ENCODE measurements at regions not wholly inside any gene's neighbourhood (a gene's known extent, or its start where the extent isn't known, plus 50 kb on each side); places are given as distances from the start of the nearest gene placed in this dataset.

DNA sequence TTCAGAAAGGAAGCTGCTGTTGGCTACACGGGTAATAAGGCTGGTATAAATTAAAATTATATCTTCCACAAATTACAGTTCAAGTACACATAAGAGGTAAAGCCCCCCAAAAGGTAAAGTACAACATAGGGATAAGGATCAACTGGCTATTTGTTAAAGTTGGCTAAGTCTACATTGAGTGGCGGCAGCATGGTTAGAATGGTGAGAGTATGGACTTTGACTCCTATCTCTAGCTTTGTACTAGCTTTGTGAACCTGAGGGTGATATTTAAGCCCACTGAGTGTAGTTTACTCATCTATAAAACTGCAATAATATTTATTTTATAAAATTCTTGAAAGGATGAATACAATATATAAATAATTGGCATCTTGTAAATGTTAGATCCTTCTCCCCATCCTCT is 542.8 kb downstream of the DSC3 start:
- intact Hi-C loops (cut with DNase I): no loop called here
- no peak for TF ChIP-seq CTCF (IDR thresholded peaks at IDR 0.05; ENCODE audit: borderline replicate concordance, extremely low read depth, insufficient read depth)

DNA sequence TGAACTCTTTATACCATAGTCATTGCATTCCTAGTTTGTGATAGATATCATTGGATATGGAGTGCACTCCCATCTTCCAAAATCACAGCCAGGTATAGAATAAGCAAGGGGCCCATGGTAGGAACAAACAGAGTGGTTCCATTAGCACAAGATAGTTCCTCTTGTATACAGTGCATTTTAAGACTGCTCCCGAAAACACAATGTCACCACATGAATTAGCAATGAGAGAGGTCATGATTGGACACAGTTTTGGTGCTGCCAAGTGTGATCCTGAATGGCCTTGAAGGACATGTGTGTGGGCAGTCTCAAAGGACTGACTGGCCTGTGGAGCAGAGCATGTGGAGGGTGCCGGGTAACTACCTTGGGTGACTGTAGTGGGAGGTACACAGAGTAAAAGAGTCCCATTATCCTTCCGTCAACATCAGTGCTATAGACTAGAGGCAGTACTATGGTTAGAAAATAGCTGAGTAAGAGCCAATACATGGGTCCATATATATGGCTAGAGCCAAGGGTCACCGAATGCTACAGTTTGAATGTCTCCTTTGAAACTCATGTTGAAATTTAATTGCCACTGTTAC is 549.9 kb downstream of the DSC3 start:
- H3K27me3 ChIP-seq (ENCODE audit: control insufficient read depth, insufficient read depth, low read length): no peaks in the 10 kb centered on the region
- intact Hi-C loops (cut with DNase I): no loop called here
- H3K9me3 ChIP-seq (ENCODE audit: control insufficient read depth in 2 of 3, insufficient read depth in 1 of 3, low read length in 3 of 3): no peaks in the 10 kb centered on the region
- no peak overlapping the region for H3K9ac ChIP-seq (ENCODE audit: low read length in 3 of 3)
- H3K4me3 ChIP-seq (ENCODE audit: low read length in 3 of 3): no peak overlapping the region
- DNase-seq (no peak), FAIRE-seq (no peak)
- no peaks in the 10 kb centered on the region for H3K36me3 ChIP-seq (ENCODE audit: control insufficient read depth in 2 of 3, insufficient read depth in 3 of 3, low read length in 3 of 3)
- H3K4me1 ChIP-seq (ENCODE audit: control insufficient read depth in 2 of 3, insufficient read depth in 2 of 3, low read depth in 1 of 3, low read length in 3 of 3): no peaks in the 10 kb centered on the region
- no peak for TF ChIP-seq CTCF (IDR thresholded peaks at IDR 0.05; ENCODE audit: borderline replicate concordance, extremely low read depth, insufficient read depth)
- no peak overlapping the region for H3K27ac ChIP-seq (ENCODE audit: low read depth in 2 of 2, low read length in 2 of 2)

More for the DNA sequence above, 542.8 kb downstream of the DSC3 start:
- no peak overlapping the region for H3K27ac ChIP-seq (ENCODE audit: low read depth in 2 of 2, low read length in 2 of 2)
- DNase-seq (no peak), FAIRE-seq (no peak)
- no peaks in the 10 kb centered on the region for H3K36me3 ChIP-seq (ENCODE audit: control insufficient read depth in 2 of 3, insufficient read depth in 3 of 3, low read length in 3 of 3)
- H3K4me1 ChIP-seq (ENCODE audit: control insufficient read depth in 2 of 3, insufficient read depth in 2 of 3, low read depth in 1 of 3, low read length in 3 of 3): no peaks in the 10 kb centered on the region
- no peaks in the 10 kb centered on the region for H3K9me3 ChIP-seq (ENCODE audit: control insufficient read depth in 2 of 3, insufficient read depth in 1 of 3, low read length in 3 of 3)
- no peak overlapping the region for H3K9ac ChIP-seq (ENCODE audit: low read length in 3 of 3)
- H3K27me3 ChIP-seq (ENCODE audit: control insufficient read depth, insufficient read depth, low read length): no peaks in the 10 kb centered on the region
- H3K4me3 ChIP-seq (ENCODE audit: low read length in 3 of 3): no peak overlapping the region

- intact Hi-C loops (cut with DNase I): no loop called here
- H3K9me3 ChIP-seq (ENCODE audit: control insufficient read depth in 2 of 3, insufficient read depth in 1 of 3, low read length in 3 of 3): no peaks in the 10 kb centered on the region
- H3K4me3 ChIP-seq (ENCODE audit: low read length in 3 of 3): no peak overlapping the region
- H3K4me1 ChIP-seq (ENCODE audit: control insufficient read depth in 2 of 3, insufficient read depth in 2 of 3, low read depth in 1 of 3, low read length in 3 of 3): no peaks in the 10 kb centered on the region
- TF ChIP-seq CTCF (IDR thresholded peaks at IDR 0.05; ENCODE audit: borderline replicate concordance, extremely low read depth, insufficient read depth): no peak
- no peak for FAIRE-seq
- no peaks in the 10 kb centered on the region for H3K36me3 ChIP-seq (ENCODE audit: control insufficient read depth in 2 of 3, insufficient read depth in 3 of 3, low read length in 3 of 3)
- no peak overlapping the region for H3K27ac ChIP-seq (ENCODE audit: low read depth in 2 of 2, low read length in 2 of 2)
- DNase-seq: no peak
- no peaks in the 10 kb centered on the region for H3K27me3 ChIP-seq (ENCODE audit: control insufficient read depth, insufficient read depth, low read length)
- no peak overlapping the region for H3K9ac ChIP-seq (ENCODE audit: low read length in 3 of 3)
Observed at GRCh38 chr18:30491815-30492551, 550.6 kb downstream of the DSC3 start.
